SK-N-SH (cell line): ENCODE measurements at regions not wholly inside any gene's neighbourhood (a gene's known extent, or its start where the extent isn't known, plus 50 kb on each side); places are given as distances from the start of the nearest gene placed in this dataset.

Source experiments
- CTCF ChIA-PET: fragments of 300-600, 350-600 bp; formaldehyde crosslinking; extraction: SDS; loops from one replicate; lab custom pipeline; 2021; lab: Yijun Ruan, JAX
- POLR2A ChIA-PET: fragments of 350-600 bp; sonication (Branson Sonifier 250); formaldehyde crosslinking; extraction: SDS; loops from one replicate; lab custom pipeline; 2020; ENCODE audit warnings: antibody characterized with exemption, inconsistent platforms; lab: Yijun Ruan, JAX
- DNase-seq: peaks from one replicate; pipeline ENCODE4 v3.0.0; 2012
- H2AFZ ChIP-seq: fragments of 200-600 bp; sonication (generic); 2 replicates; pipeline ENCODE4 v1.8.1; 2016; ENCODE audit warnings: antibody characterized with exemption, mild to moderate bottlenecking, low read depth
- H3F3A ChIP-seq: fragments of 200-600 bp; sonication (generic); replicated peaks from 2 replicates; pipeline ENCODE3; 2016; ENCODE audit warnings: antibody characterized with exemption, mild to moderate bottlenecking; ENCODE audit not compliant: insufficient read depth
- H3K27ac ChIP-seq, 2 experiments: fragments of 200-500 bp in 1 of 2; fragments of 200-600 bp in 1 of 2; sonication (Bioruptor generic) in 1 of 2; sonication (generic), shearing (Covaris generic) in 1 of 2; 2 replicates each; pipeline versions ENCODE4 v1.5.1 to v1.6.1; 2014 to 2016; ENCODE audit warnings: low read depth in 2 of 2, inconsistent platforms in 1 of 2, low read length in 1 of 2, mild to moderate bottlenecking in 1 of 2, mixed read lengths in 1 of 2
- H3K27me3 ChIP-seq: fragments of 200-600 bp; sonication (generic), shearing (Covaris generic); 2 replicates; pipeline ENCODE4 v1.6.1; 2016; ENCODE audit warnings: mixed run types; ENCODE audit not compliant: insufficient read depth
- H3K36me3 ChIP-seq, 2 experiments: fragments of 200-500 bp in 1 of 2; fragments of 200-600 bp in 1 of 2; sonication (Bioruptor generic) in 1 of 2; sonication (generic) in 1 of 2; replicated peaks in 1 of 2; 2 replicates each; pipeline versions ENCODE3 to v1.5.1; 2014 to 2016; ENCODE audit warnings: low read length in 1 of 2, mild to moderate bottlenecking in 1 of 2; ENCODE audit not compliant: insufficient read depth in 2 of 2, control insufficient read depth in 1 of 2
- H3K4me1 ChIP-seq, 2 experiments: fragments of 200-500 bp in 1 of 2; fragments of 200-600 bp in 1 of 2; sonication (Bioruptor generic) in 1 of 2; sonication (generic), shearing (Covaris generic) in 1 of 2; 2 replicates each; pipeline versions ENCODE4 v1.5.1 to v1.6.1; 2014 to 2016; ENCODE audit warnings: low read depth in 1 of 2, low read length in 1 of 2, mixed run types in 1 of 2; ENCODE audit not compliant: insufficient read depth in 2 of 2, control insufficient read depth in 1 of 2
- H3K4me2 ChIP-seq: fragments of 200-600 bp; sonication (generic), shearing (Covaris generic); 2 replicates; pipeline ENCODE4 v1.6.1; 2017; ENCODE audit warnings: mixed run types
- H3K4me3 ChIP-seq, 2 experiments: fragments of 200-500 bp in 1 of 2; fragments of 200-600 bp in 1 of 2; sonication (Bioruptor generic) in 1 of 2; sonication (generic), shearing (Covaris generic) in 1 of 2; 2 replicates each; pipeline versions ENCODE4 v1.5.1 to v1.8.1; 2014 to 2016; ENCODE audit warnings: low read depth in 2 of 2, inconsistent platforms in 1 of 2, low read length in 1 of 2, mild to moderate bottlenecking in 1 of 2, mixed read lengths in 1 of 2, moderate library complexity in 1 of 2
- H3K79me2 ChIP-seq: fragments of 200-600 bp; sonication (generic); 2 replicates; pipeline ENCODE4 v1.8.1; 2017; ENCODE audit warnings: mild to moderate bottlenecking; ENCODE audit not compliant: insufficient read depth
- H3K9ac ChIP-seq: fragments of 200-600 bp; sonication (generic); 2 replicates; pipeline ENCODE4 v1.6.1; 2017; ENCODE audit warnings: mixed run types
- H3K9me2 ChIP-seq: fragments of 200-600 bp; sonication (generic); 2 replicates; pipeline ENCODE4 v1.6.1; 2017; ENCODE audit warnings: mixed run types
- H3K9me3 ChIP-seq: fragments of 200-600 bp; sonication (generic); 2 replicates; pipeline ENCODE4 v1.6.1; 2017; ENCODE audit warnings: mixed run types, mild to moderate bottlenecking, moderate library complexity
- H4K20me1 ChIP-seq: fragments of 200-600 bp; sonication (generic); 2 replicates; pipeline ENCODE4 v1.6.1; 2017; ENCODE audit warnings: mild to moderate bottlenecking, mixed run types; ENCODE audit not compliant: insufficient read depth
- CHD2 ChIP-seq: fragments of 150-350 bp; IDR thresholded peaks from 2 replicates; pipeline ENCODE4 v1.6.1; 2018; ENCODE audit warnings: low read length; ENCODE audit not compliant: partially characterized antibody
- CTCF ChIP-seq: fragments of 200-600 bp; sonication (generic); IDR thresholded peaks from 2 replicates; pipeline ENCODE4 v1.6.1; 2017; ENCODE audit warnings: antibody characterized with exemption, mild to moderate bottlenecking, moderate library complexity
- ELF1 ChIP-seq: IDR thresholded peaks from 2 replicates; pipeline ENCODE4 v1.4.0; 2012
- GABPA ChIP-seq: IDR thresholded peaks from 2 replicates; pipeline ENCODE4 v1.4.0; 2012; ENCODE audit warnings: low read depth, mild to moderate bottlenecking
- GATA2 ChIP-seq: sonication (generic); formaldehyde crosslinking; IDR thresholded peaks from 2 replicates; pipeline ENCODE4 v1.5.0; 2020; ENCODE audit warnings: mild to moderate bottlenecking, missing genetic modification reagents
- MEF2A ChIP-seq: IDR thresholded peaks from 2 replicates; pipeline ENCODE4 v1.4.0; 2012; ENCODE audit warnings: low read depth, borderline replicate concordance
- MXI1 ChIP-seq: IDR thresholded peaks from 2 replicates; pipeline ENCODE4 v1.6.1; 2012; ENCODE audit warnings: mild to moderate bottlenecking, low read depth, low read length, improper control_type of control experiment
- NFIC ChIP-seq: IDR thresholded peaks from 2 replicates; pipeline ENCODE4 v1.4.0; 2012; ENCODE audit warnings: borderline replicate concordance
- NRF1 ChIP-seq: IDR thresholded peaks from 2 replicates; pipeline ENCODE4 v1.6.1; 2012; ENCODE audit warnings: low read depth, mild to moderate bottlenecking, low read length
- POLR2AphosphoS5 ChIP-seq: IDR thresholded peaks from 2 replicates; pipeline ENCODE4 v1.6.1; 2012; ENCODE audit warnings: low read depth, low read length
- RFX5 ChIP-seq: IDR thresholded peaks from 2 replicates; pipeline ENCODE4 v1.6.1; 2012; ENCODE audit warnings: mild to moderate bottlenecking, improper control_type of control experiment, low read length
- RXRA ChIP-seq: IDR thresholded peaks from 2 replicates; pipeline ENCODE4 v1.4.0; 2012; ENCODE audit warnings: low read depth, mild to moderate bottlenecking, borderline replicate concordance
- SMC3 ChIP-seq: IDR thresholded peaks from 2 replicates; pipeline ENCODE4 v1.6.1; 2012; ENCODE audit warnings: low read depth, low read length, improper control_type of control experiment
- TAF1 ChIP-seq: IDR thresholded peaks from 2 replicates; pipeline ENCODE4 v1.6.1; 2012; ENCODE audit warnings: low read depth, mild to moderate bottlenecking, low read length, moderate library complexity, borderline replicate concordance
- TCF12 ChIP-seq: IDR thresholded peaks from 2 replicates; pipeline ENCODE4 v1.4.0; 2012
- USF1 ChIP-seq: IDR thresholded peaks from 2 replicates; pipeline ENCODE4 v1.4.0; 2012; ENCODE audit warnings: low read depth, borderline replicate concordance
- YY1 ChIP-seq: IDR thresholded peaks from 2 replicates; pipeline ENCODE4 v1.4.0; 2012; ENCODE audit warnings: low read depth, mild to moderate bottlenecking
- ZBTB33 ChIP-seq: IDR thresholded peaks from 2 replicates; pipeline ENCODE4 v1.4.0; 2012; ENCODE audit warnings: low read depth, borderline replicate concordance
- whole genome bisulfite sequencing: methylation state at CpG from one replicate; pipeline ENCODE4 v1.1.6; 2017; ENCODE audit warnings: low lambda C conversion rate; 5-methylcytosine and 5-hydroxymethylcytosine counted together

DNA sequence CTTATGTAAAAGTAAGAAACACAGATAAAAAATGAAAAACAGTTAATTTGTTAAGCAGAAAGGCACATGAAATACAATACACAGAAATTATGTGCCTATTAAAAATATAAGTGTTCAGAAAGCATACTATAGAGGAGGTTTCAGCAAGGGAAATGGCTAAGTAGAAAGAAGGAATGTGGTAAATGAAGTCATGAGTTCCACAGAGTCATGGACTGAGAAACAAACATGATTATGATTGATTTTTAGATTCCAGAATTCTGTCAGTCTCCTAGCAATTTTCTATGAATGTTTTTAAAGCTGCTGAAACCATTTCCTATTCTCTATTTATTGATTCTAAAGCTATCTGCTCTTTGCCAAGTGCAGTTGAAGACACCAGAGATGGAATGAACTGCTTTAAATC, 1398.4 kb downstream of the ARAP2 start:
- ChIA-PET POLR2A (no interaction called here), CTCF (no interaction called here)
- H3K27ac ChIP-seq: no peak overlapping the region
- H3K4me3 ChIP-seq: no peak overlapping the region
- no peaks in the 10 kb centered on the region for H3K4me1 ChIP-seq
- H3K9ac ChIP-seq: no peak overlapping the region
- no peaks in the 10 kb centered on the region for H4K20me1 ChIP-seq
- no peaks in the 10 kb centered on the region for H3K79me2 ChIP-seq
- H3K27me3 ChIP-seq: no peaks in the 10 kb centered on the region
- H3K4me2 ChIP-seq: no peak overlapping the region
- no peak overlapping the region for H2AFZ ChIP-seq
- DNase-seq: no peak
- no peaks in the 10 kb centered on the region for H3K9me3 ChIP-seq
- no peaks in the 10 kb centered on the region for H3K9me2 ChIP-seq
- H3K36me3 ChIP-seq: no peaks in the 10 kb centered on the region
- H3F3A ChIP-seq: no peaks in the 10 kb centered on the region
- TF ChIP-seq TCF12: no peak
- no peak for TF ChIP-seq MEF2A
- TF ChIP-seq RXRA: no peak
- no peak for TF ChIP-seq POLR2AphosphoS5
- no peak for TF ChIP-seq ZBTB33
- no peak for TF ChIP-seq GATA2 (CRISPR knock-in tag)
- TF ChIP-seq, all 33 proteins: peak for 0

DNA sequence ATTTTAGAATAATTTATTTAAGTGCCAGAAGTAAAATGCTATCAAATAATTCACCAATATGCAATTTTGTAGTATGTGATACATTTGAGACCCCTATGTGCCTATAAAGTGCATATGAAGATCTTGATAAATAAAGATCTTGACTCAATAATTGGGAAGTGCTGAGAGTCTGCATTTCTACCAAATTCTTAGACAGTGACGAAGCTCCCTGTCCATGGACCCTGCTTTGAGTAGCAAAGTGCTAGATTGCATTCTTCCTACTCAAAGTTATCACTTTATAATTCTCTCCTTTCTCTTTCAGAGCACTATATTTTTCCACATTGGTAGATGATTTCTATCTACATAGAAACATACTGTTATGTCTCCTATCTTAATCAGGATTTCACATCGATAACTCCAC, 1393.9 kb downstream of the ARAP2 start:
- ChIA-PET POLR2A (no interaction called here), CTCF (no interaction called here)
- Histone ChIP-seq H4K20me1 (no peaks in the 10 kb centered on the region), H3K9me2 (no peaks in the 10 kb centered on the region), H2AFZ (no peak overlapping the region), H3K4me1 (no peaks in the 10 kb centered on the region), H3K9ac (no peak overlapping the region), H3K9me3 (no peaks in the 10 kb centered on the region), H3K36me3 (no peaks in the 10 kb centered on the region), H3F3A (no peaks in the 10 kb centered on the region), H3K27ac (no peak overlapping the region), H3K79me2 (no peaks in the 10 kb centered on the region), H3K4me2 (no peak overlapping the region), H3K27me3 (no peaks in the 10 kb centered on the region), H3K4me3 (no peak overlapping the region)
- 10% methylated on average over 2 of the region's 2 CpGs for WGBS
- no peak for TF ChIP-seq POLR2AphosphoS5
- TF ChIP-seq TAF1: no peak
- no peak for TF ChIP-seq CHD2
- no peak for TF ChIP-seq ELF1
- TF ChIP-seq MXI1: no peak
- TF ChIP-seq RFX5: no peak
- no peak for TF ChIP-seq NFIC
- no peak for TF ChIP-seq YY1
- DNase-seq: no peak

- no peak overlapping the region for H2AFZ ChIP-seq
- no peaks in the 10 kb centered on the region for H3K27me3 ChIP-seq
- H3F3A ChIP-seq: no peaks in the 10 kb centered on the region
- ChIA-PET POLR2A (no interaction called here), CTCF (interaction anchor here (1.1 kb wide), 1 partner anchor 13 kb away, joined by 5 read pairs; no protein-coding TSS in a partner anchor)
- H3K9me3 ChIP-seq: no peaks in the 10 kb centered on the region
- H3K4me2 ChIP-seq: no peak overlapping the region
- H3K4me3 ChIP-seq: no peak overlapping the region
- no peaks in the 10 kb centered on the region for H3K9me2 ChIP-seq
- no peaks in the 10 kb centered on the region for H3K79me2 ChIP-seq
- no peak overlapping the region for H3K27ac ChIP-seq
- 31% methylated on average over 4 of the region's 4 CpGs for WGBS
- no peaks in the 10 kb centered on the region for H4K20me1 ChIP-seq
- no peaks in the 10 kb centered on the region for H3K4me1 ChIP-seq
- no peak for DNase-seq
- H3K9ac ChIP-seq: no peak overlapping the region
- H3K36me3 ChIP-seq: no peaks in the 10 kb centered on the region
- TF ChIP-seq NRF1 (no peak), MEF2A (no peak), SMC3 (no peak), TCF12 (no peak), GABPA (no peak), CTCF (no peak), POLR2AphosphoS5 (no peak), USF1 (no peak), YY1 (no peak), ZBTB33 (no peak)
Measured at GRCh38 chr4:34850968-34851367, 1393.3 kb downstream of the ARAP2 start.
